ENCODE measurements at regions not wholly inside any gene's neighbourhood (a gene's known extent, or its start where the extent isn't known, plus 50 kb on each side); places are given as distances from the start of the nearest gene placed in this dataset.

GRCh38 chr11:116600930-116601329 lies 171.9 kb downstream of the BUD13 start:
- H3K27ac ChIP-seq = no peak overlapping the region
- TF ChIP-seq POLR2A (IDR thresholded peaks at IDR 0.05) = no peak
- TF ChIP-seq CTCF (IDR thresholded peaks at IDR 0.05 in 4 of 5, conservative IDR thresholded peaks at IDR 0.05 in 1 of 5) = no peak
- H3K27me3 ChIP-seq = no peaks in the 10 kb centered on the region
- in situ Hi-C loops (cut with MboI; ENCODE audit: low sequenced_read_pairs in 4 of 4) (no loop called here), intact Hi-C loops (cut with DNase I; ENCODE audit: low total_unique reads) (no loop called here)
- H3K4me1 ChIP-seq = no peaks in the 10 kb centered on the region
- H3K4me3 ChIP-seq = no peak overlapping the region
- no peak for DNase-seq
- H3K36me3 ChIP-seq = no peaks in the 10 kb centered on the region
- no peak for ATAC-seq
- no peaks in the 10 kb centered on the region for H3K9me3 ChIP-seq

GRCh38 chr11:116598556-116598955 lies 174.2 kb downstream of the BUD13 start:
- H3K4me3 ChIP-seq = no peak overlapping the region
- H3K27me3 ChIP-seq = peaks cover 0 to 6% (median 0%) of the 10 kb centered on the region in 3 donors
- intact Hi-C loops (cut with DNase I; ENCODE audit: low total_unique reads) (no loop called here), in situ Hi-C loops (cut with MboI; ENCODE audit: low sequenced_read_pairs in 4 of 4) (no loop called here)
- no peak for TF ChIP-seq POLR2A (IDR thresholded peaks at IDR 0.05)
- no peak for TF ChIP-seq CTCF (IDR thresholded peaks at IDR 0.05 in 4 of 5, conservative IDR thresholded peaks at IDR 0.05 in 1 of 5)
- DNase-seq (no peak), ATAC-seq (no peak)
- no peaks in the 10 kb centered on the region for H3K4me1 ChIP-seq
- no peaks in the 10 kb centered on the region for H3K36me3 ChIP-seq
- no peak overlapping the region for H3K27ac ChIP-seq
- H3K9me3 ChIP-seq = no peaks in the 10 kb centered on the region

- H3K27me3 ChIP-seq = peaks cover 0 to 6% (median 0%) of the 10 kb centered on the region in 3 donors
- no peak overlapping the region for H3K4me3 ChIP-seq
- DNase-seq (no peak), ATAC-seq (no peak)
- in situ Hi-C loops (cut with MboI; ENCODE audit: low sequenced_read_pairs in 4 of 4) (no loop called here), intact Hi-C loops (cut with DNase I; ENCODE audit: low total_unique reads) (no loop called here)
- no peak for TF ChIP-seq POLR2A (IDR thresholded peaks at IDR 0.05)
- no peak for TF ChIP-seq CTCF (IDR thresholded peaks at IDR 0.05 in 4 of 5, conservative IDR thresholded peaks at IDR 0.05 in 1 of 5)
- H3K9me3 ChIP-seq = no peaks in the 10 kb centered on the region
- no peaks in the 10 kb centered on the region for H3K4me1 ChIP-seq
- H3K36me3 ChIP-seq = no peaks in the 10 kb centered on the region
- no peak overlapping the region for H3K27ac ChIP-seq
Observed at GRCh38 chr11:116598036-116598435, 174.8 kb downstream of the BUD13 start.

GRCh38 chr11:116596346-116597260 lies 176.2 kb downstream of the BUD13 start:
- intact Hi-C loops (cut with DNase I; ENCODE audit: low total_unique reads) (no loop called here), in situ Hi-C loops (cut with MboI; ENCODE audit: low sequenced_read_pairs in 4 of 4) (no loop called here)
- Histone ChIP-seq H3K4me3 (no peak overlapping the region), H3K36me3 (no peaks in the 10 kb centered on the region), H3K27me3 (peaks cover 0 to 6% (median 0%) of the 10 kb centered on the region in 3 donors), H3K9me3 (no peaks in the 10 kb centered on the region), H3K27ac (no peak overlapping the region), H3K4me1 (no peaks in the 10 kb centered on the region)
- DNase-seq = no peak
- TF ChIP-seq CTCF (IDR thresholded peaks at IDR 0.05 in 4 of 5, conservative IDR thresholded peaks at IDR 0.05 in 1 of 5) (no peak), POLR2A (IDR thresholded peaks at IDR 0.05) (no peak)
- no peak for ATAC-seq

Data from gastrocnemius medialis (tissue), 4 donors.